ENCODE measurements at regions not wholly inside any gene's neighbourhood (a gene's known extent, or its start where the extent isn't known, plus 50 kb on each side); places are given as distances from the start of the nearest gene placed in this dataset.

DNA sequence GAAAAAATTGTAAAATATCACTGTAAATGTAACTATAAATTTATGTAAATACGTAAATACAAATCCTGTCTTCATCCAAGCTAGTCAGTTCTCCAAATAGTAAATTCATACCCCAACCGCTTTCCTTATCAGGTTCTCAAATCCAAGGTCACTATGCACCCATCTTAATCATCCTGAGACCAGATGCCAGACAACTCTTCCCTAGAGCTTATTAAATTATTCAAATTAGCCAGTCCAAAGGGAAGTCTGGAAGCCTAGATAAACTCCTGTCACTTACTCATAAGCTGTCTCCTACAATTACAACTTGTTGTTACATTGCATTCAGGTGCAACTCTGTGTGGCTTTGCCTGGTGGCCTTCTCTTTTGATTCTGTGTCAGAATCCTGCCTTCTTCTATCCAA is 836.1 kb upstream of the PCDH20 start:
- POLR2A ChIA-PET = no interaction called here
- CTCF ChIA-PET = interaction anchor here (0.7 to 1.5 kb wide), 2 partner anchors 11 to 132 kb away, joined by 3 to 4 read pairs; no protein-coding TSS in a partner anchor
- TF ChIP-seq ARNT (IDR thresholded peaks at IDR 0.05) (no peak), SUZ12 (IDR thresholded peaks at IDR 0.05) (no peak), NFRKB (IDR thresholded peaks at IDR 0.05) (no peak), L3MBTL2 (conservative IDR thresholded peaks at IDR 0.05) (no peak), HDGF (IDR thresholded peaks at IDR 0.05; ENCODE audit: borderline replicate concordance) (no peak), CTBP1 (IDR thresholded peaks at IDR 0.05; ENCODE audit: borderline replicate concordance) (no peak), BHLHE40 (IDR thresholded peaks at IDR 0.05; ENCODE audit: borderline replicate concordance) (no peak), ELF4 (IDR thresholded peaks at IDR 0.05) (no peak), FOXA1 (IDR thresholded peaks at IDR 0.05) (no peak), FOXM1 (IDR thresholded peaks at IDR 0.05; ENCODE audit: borderline replicate concordance) (no peak), ZNF384 (IDR thresholded peaks at IDR 0.05) (no peak), SP1 (IDR thresholded peaks at IDR 0.05) (no peak), LEF1 (IDR thresholded peaks at IDR 0.05; ENCODE audit: borderline replicate concordance) (no peak), TARDBP (IDR thresholded peaks at IDR 0.05) (no peak), FOXK2 (IDR thresholded peaks at IDR 0.05) (no peak)
- TF ChIP-seq, protein P1, sequence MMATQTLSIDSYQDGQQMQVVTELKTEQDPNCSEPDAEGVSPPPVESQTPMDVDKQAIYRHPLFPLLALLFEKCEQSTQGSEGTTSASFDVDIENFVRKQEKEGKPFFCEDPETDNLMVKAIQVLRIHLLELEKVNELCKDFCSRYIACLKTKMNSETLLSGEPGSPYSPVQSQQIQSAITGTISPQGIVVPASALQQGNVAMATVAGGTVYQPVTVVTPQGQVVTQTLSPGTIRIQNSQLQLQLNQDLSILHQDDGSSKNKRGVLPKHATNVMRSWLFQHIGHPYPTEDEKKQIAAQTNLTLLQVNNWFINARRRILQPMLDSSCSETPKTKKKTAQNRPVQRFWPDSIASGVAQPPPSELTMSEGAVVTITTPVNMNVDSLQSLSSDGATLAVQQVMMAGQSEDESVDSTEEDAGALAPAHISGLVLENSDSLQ (IDR thresholded peaks at IDR 0.05) = no peak
- no peak for DNase-seq (ENCODE audit: extremely low spot score)

DNA sequence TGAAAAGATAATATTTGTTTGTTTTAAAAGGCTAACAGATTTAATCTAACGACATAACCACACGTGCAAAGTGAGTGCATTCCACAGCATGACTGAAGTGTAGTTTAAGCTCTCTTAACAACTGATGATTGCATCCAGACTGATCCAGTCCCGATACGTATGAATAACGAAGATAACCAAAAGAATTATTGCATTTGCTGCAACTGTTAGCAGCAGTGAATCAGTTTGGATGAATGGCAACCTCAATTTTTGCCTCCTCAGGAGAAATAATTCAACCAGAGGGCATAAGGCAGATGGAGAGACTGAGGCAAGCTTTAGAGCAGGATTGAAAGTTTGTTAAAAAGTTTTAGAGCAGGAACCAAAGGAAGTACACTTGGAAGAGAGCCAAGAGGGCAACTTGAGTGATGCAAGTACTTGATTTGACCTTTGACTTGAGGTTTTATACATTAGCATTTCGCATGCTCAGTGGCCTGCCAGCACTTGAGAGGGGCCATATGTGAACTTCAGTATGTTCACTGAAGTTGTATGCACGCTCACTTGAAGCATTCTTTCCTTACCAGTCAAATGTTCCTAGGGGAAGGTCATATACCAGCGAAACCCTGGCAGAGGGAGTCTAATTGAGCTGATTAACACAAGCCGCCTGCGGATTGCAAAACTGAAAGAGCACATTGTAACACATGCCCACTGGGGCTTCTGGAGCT is 835.0 kb upstream of the PCDH20 start:
- DNase-seq (ENCODE audit: extremely low spot score) = no peak
- TF ChIP-seq BHLHE40 (IDR thresholded peaks at IDR 0.05; ENCODE audit: borderline replicate concordance) (no peak), TARDBP (IDR thresholded peaks at IDR 0.05) (no peak), SP1 (IDR thresholded peaks at IDR 0.05) (no peak), CTBP1 (IDR thresholded peaks at IDR 0.05; ENCODE audit: borderline replicate concordance) (no peak), FOXA1 (IDR thresholded peaks at IDR 0.05) (no peak), NFRKB (IDR thresholded peaks at IDR 0.05) (no peak), SUZ12 (IDR thresholded peaks at IDR 0.05) (no peak), ARNT (IDR thresholded peaks at IDR 0.05) (no peak), ZNF384 (IDR thresholded peaks at IDR 0.05) (no peak), ELF4 (IDR thresholded peaks at IDR 0.05) (no peak), FOXM1 (IDR thresholded peaks at IDR 0.05; ENCODE audit: borderline replicate concordance) (no peak), LEF1 (IDR thresholded peaks at IDR 0.05; ENCODE audit: borderline replicate concordance) (no peak), FOXK2 (IDR thresholded peaks at IDR 0.05) (no peak), L3MBTL2 (conservative IDR thresholded peaks at IDR 0.05) (no peak), HDGF (IDR thresholded peaks at IDR 0.05; ENCODE audit: borderline replicate concordance) (no peak)
- TF ChIP-seq, protein P1 (IDR thresholded peaks at IDR 0.05) = no peak
- ChIA-PET POLR2A (no interaction called here), CTCF (interaction anchor here (1.5 kb wide), 1 partner anchor 130 kb away, joined by 4 read pairs; no protein-coding TSS in a partner anchor)

DNA sequence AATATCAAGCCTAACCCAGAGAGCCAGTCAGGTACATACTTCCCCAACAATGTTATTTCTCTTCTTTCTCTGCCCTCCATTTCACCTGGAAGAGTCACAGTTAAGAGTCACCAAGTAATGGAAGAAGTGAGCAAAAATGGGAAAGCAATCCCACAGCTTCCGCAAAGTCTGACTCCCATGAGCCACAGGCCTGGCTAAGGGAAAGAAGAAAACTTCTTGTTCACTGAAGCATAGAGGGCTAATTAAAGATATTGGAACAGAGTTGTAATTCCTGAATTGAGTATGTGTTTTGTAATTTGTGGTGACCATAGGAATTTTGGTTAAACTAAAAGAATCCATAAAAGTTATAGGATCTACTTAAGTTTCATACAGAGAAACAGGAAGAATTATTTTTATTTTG is 830.9 kb upstream of the PCDH20 start:
- ChIA-PET CTCF (no interaction called here), POLR2A (no interaction called here)
- DNase-seq (ENCODE audit: extremely low spot score) = no peak
- TF ChIP-seq HDGF (IDR thresholded peaks at IDR 0.05; ENCODE audit: borderline replicate concordance) (no peak), FOXM1 (IDR thresholded peaks at IDR 0.05; ENCODE audit: borderline replicate concordance) (no peak), ELF4 (IDR thresholded peaks at IDR 0.05) (no peak), L3MBTL2 (conservative IDR thresholded peaks at IDR 0.05) (no peak), LEF1 (IDR thresholded peaks at IDR 0.05; ENCODE audit: borderline replicate concordance) (no peak), SUZ12 (IDR thresholded peaks at IDR 0.05) (no peak), FOXK2 (IDR thresholded peaks at IDR 0.05) (no peak), NFRKB (IDR thresholded peaks at IDR 0.05) (no peak), SP1 (IDR thresholded peaks at IDR 0.05) (no peak), ARNT (IDR thresholded peaks at IDR 0.05) (no peak), TARDBP (IDR thresholded peaks at IDR 0.05) (no peak), FOXA1 (IDR thresholded peaks at IDR 0.05) (no peak), BHLHE40 (IDR thresholded peaks at IDR 0.05; ENCODE audit: borderline replicate concordance) (no peak), CTBP1 (IDR thresholded peaks at IDR 0.05; ENCODE audit: borderline replicate concordance) (no peak), ZNF384 (IDR thresholded peaks at IDR 0.05) (no peak)
- TF ChIP-seq, protein P1 (IDR thresholded peaks at IDR 0.05) = no peak

DNA sequence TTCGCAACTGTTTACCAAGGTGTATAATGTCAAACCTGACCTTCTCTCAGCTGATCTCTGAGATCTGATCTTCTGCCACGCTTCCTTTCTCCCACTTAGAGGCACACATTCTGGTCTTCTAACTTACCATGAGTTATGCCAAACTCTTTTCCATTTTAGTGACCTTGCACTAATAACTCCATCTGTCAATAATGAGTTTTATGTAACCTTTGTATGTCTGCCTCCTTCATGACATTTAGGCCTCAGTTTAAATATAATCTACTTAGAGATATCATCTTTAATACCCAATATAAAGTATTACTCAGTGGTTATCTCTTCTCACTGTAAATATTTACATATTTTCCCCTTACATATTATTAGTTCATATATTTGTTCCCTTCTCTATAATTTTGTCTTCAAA is 827.5 kb upstream of the PCDH20 start:
- TF ChIP-seq ARNT (IDR thresholded peaks at IDR 0.05) (no peak), ZNF384 (IDR thresholded peaks at IDR 0.05) (no peak), LEF1 (IDR thresholded peaks at IDR 0.05; ENCODE audit: borderline replicate concordance) (no peak), FOXA1 (IDR thresholded peaks at IDR 0.05) (no peak), SUZ12 (IDR thresholded peaks at IDR 0.05) (no peak)
- ChIA-PET POLR2A (no interaction called here), CTCF (no interaction called here)
- DNase-seq (ENCODE audit: extremely low spot score) = no peak

DNA sequence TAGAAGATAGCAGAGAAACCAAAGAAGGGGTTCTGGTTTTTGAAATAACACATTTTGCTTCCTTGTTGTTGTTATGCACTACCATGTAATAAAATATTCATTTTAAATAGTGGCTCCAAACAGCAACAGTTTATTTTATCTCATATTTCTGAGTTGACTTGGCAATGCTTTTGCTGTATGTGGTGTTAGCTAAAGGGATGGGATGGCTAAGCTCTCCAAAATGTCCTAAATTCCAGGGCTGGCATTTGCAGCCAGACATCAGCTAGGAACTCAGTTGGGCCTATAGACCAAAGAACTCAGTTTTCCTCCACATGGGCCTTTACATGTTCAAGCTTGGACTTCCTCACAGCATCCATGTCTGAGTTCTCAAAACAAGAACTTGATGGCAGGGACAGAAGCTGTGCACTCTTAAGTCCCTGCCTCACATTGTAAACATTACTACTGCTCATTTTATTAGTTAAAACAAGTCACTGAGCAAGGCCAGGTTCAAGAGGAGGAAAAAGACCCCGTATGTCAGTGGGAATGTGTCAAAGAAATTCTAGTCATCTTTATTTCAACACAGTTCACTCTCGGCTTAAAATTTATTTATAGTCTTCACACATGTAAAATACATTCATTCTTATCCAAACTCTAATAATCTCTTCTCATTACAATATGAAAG is 819.3 kb upstream of the PCDH20 start:
- TF ChIP-seq L3MBTL2 (conservative IDR thresholded peaks at IDR 0.05) (no peak), NFRKB (IDR thresholded peaks at IDR 0.05) (no peak), FOXK2 (IDR thresholded peaks at IDR 0.05) (no peak), FOXM1 (IDR thresholded peaks at IDR 0.05; ENCODE audit: borderline replicate concordance) (no peak), FOXA1 (IDR thresholded peaks at IDR 0.05) (no peak), CTBP1 (IDR thresholded peaks at IDR 0.05; ENCODE audit: borderline replicate concordance) (no peak), BHLHE40 (IDR thresholded peaks at IDR 0.05; ENCODE audit: borderline replicate concordance) (no peak), HDGF (IDR thresholded peaks at IDR 0.05; ENCODE audit: borderline replicate concordance) (no peak), ARNT (IDR thresholded peaks at IDR 0.05) (no peak), SUZ12 (IDR thresholded peaks at IDR 0.05) (no peak), LEF1 (IDR thresholded peaks at IDR 0.05; ENCODE audit: borderline replicate concordance) (no peak), ZNF384 (IDR thresholded peaks at IDR 0.05) (no peak), ELF4 (IDR thresholded peaks at IDR 0.05) (no peak), TARDBP (IDR thresholded peaks at IDR 0.05) (no peak), SP1 (IDR thresholded peaks at IDR 0.05) (no peak)
- TF ChIP-seq, protein P1 (IDR thresholded peaks at IDR 0.05) = no peak
- DNase-seq (ENCODE audit: extremely low spot score) = no peak
- ChIA-PET POLR2A (no interaction called here), CTCF (no interaction called here)

Measured in HEK293T (cell line).